ENCODE measurements at regions not wholly inside any gene's neighbourhood (a gene's known extent, or its start where the extent isn't known, plus 50 kb on each side); places are given as distances from the start of the nearest gene placed in this dataset.

GRCh38 chr1:67626090-67626860 lies 58.7 kb upstream of the GADD45A start:
- Histone ChIP-seq H3K9me3 (ENCODE audit: control insufficient read depth, insufficient read depth, low read depth, low read length) (no peaks in the 10 kb centered on the region), H3K36me3 (ENCODE audit: control insufficient read depth in 2 of 2, insufficient read depth in 1 of 2, low read length in 2 of 2) (no peaks in the 10 kb centered on the region), H3K4me1 (ENCODE audit: control insufficient read depth, insufficient read depth, low read length) (no peaks in the 10 kb centered on the region), H3K4me3 (ENCODE audit: low read depth, low read length) (no peak overlapping the region), H3K27ac (ENCODE audit: extremely low read depth, low read depth, low read length) (no peak overlapping the region)
- ChIA-PET CTCF (interaction anchor here (0.6 kb wide), 1 partner anchor 11 kb away, joined by 3 read pairs; no protein-coding TSS in a partner anchor), POLR2A (no interaction called here)
- TF ChIP-seq MYNN (tag by site-specific recombination; IDR thresholded peaks at IDR 0.05; ENCODE audit: borderline replicate concordance) = 0 out of 2 replicates have a peak, but pooled peaks have one; percentile 20
- TF ChIP-seq ZNF623 (tag by site-specific recombination; IDR thresholded peaks at IDR 0.05) = peak; percentile 94
- TF ChIP-seq ZNF560 (tag by site-specific recombination; IDR thresholded peaks at IDR 0.05; ENCODE audit: borderline replicate concordance) = no peak
- no peak for TF ChIP-seq ZNF280D (tag by site-specific recombination; IDR thresholded peaks at IDR 0.05)
- no peak for TF ChIP-seq TRIM28 (IDR thresholded peaks at IDR 0.05; ENCODE audit: borderline replicate concordance, low read length)
- TF ChIP-seq IKZF3 (tag by site-specific recombination; IDR thresholded peaks at IDR 0.05) = no peak
- no peak for TF ChIP-seq ZNF302 (tag by site-specific recombination; IDR thresholded peaks at IDR 0.05; ENCODE audit: low read depth)
- TF ChIP-seq BCL6B (tag by site-specific recombination; IDR thresholded peaks at IDR 0.05) = no peak
- peak; percentile 63 for TF ChIP-seq SETDB1 (IDR thresholded peaks at IDR 0.05; ENCODE audit: insufficient read length, low read length)

- Histone ChIP-seq H3K4me3 (ENCODE audit: low read depth, low read length) (no peak overlapping the region), H3K36me3 (ENCODE audit: control insufficient read depth in 2 of 2, insufficient read depth in 1 of 2, low read length in 2 of 2) (no peaks in the 10 kb centered on the region), H3K9me3 (ENCODE audit: control insufficient read depth, insufficient read depth, low read depth, low read length) (no peaks in the 10 kb centered on the region), H3K4me1 (ENCODE audit: control insufficient read depth, insufficient read depth, low read length) (no peaks in the 10 kb centered on the region), H3K27ac (ENCODE audit: extremely low read depth, low read depth, low read length) (no peak overlapping the region)
- ChIA-PET CTCF (interaction anchor here (0.6 to 0.7 kb wide), 2 partner anchors 8 to 10 kb away, joined by 3 to 4 read pairs; no protein-coding TSS in a partner anchor), POLR2A (no interaction called here)
- TF ChIP-seq ZNF292 (tag by site-specific recombination; IDR thresholded peaks at IDR 0.05; ENCODE audit: borderline replicate concordance, low read depth) (no peak), ZIC2 (tag by site-specific recombination; IDR thresholded peaks at IDR 0.05) (no peak), PRDM10 (tag by site-specific recombination; IDR thresholded peaks at IDR 0.05) (no peak), PBX3 (CRISPR knock-in tag; IDR thresholded peaks at IDR 0.05) (no peak), ZNF19 (tag by site-specific recombination; IDR thresholded peaks at IDR 0.05; ENCODE audit: low read depth) (no peak), ZNF248 (tag by site-specific recombination; IDR thresholded peaks at IDR 0.05) (no peak), HOXD13 (CRISPR knock-in tag; IDR thresholded peaks at IDR 0.05; ENCODE audit: borderline replicate concordance) (no peak)
Measured at GRCh38 chr1:67626861-67627235, 58.2 kb upstream of the GADD45A start.

Measured in HEK293 (cell line).